HG02970 (cell line): ENCODE measurements at regions not wholly inside any gene's neighbourhood (a gene's known extent, or its start where the extent isn't known, plus 50 kb on each side); places are given as distances from the start of the nearest gene placed in this dataset.
A peak's percentile ranks its signal among the peaks of the same experiment; 100 is the strongest.

Experiments
- ATAC-seq: cut with Tn5 transposase; IDR thresholded peaks from one replicate; pipeline ENCODE4 v1.9.1; 2021; ENCODE audit warnings: mild to moderate bottlenecking, moderate library complexity, moderate number of reproducible peaks; ENCODE audit not compliant: unreplicated experiment, low FRiP score

DNA sequence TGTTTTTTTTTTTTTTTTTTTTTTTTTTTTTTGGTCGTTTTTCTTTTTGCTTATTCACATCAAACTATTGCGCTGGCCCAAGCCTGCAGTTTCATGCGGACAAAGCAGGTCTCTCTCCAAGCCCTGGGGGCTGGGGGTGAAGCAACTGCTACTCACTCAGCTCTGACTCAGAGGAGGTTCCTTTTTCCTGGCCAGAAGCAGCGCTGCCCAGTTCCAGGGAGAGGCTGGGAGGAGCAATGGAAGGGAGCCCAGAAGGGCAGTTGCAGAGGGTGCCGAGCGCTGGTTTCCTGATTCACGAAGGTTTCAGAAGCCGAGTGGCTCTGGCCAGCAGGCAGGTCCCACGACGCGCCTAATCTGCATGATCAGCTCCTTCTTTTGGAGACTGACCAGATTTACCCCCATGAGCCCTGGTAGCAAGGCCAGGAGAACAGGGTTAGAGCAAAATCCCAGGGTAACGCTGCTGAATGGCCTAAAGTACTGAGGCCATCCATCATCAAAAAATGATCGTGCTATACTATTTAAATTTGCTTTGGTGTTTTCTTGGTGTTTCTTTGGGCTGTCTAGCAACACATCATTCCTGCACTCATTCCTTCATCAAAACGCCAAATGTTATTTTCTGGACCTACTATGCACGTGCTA lies 144.7 kb upstream of the SOX9 start:
- no peak for ATAC-seq

DNA sequence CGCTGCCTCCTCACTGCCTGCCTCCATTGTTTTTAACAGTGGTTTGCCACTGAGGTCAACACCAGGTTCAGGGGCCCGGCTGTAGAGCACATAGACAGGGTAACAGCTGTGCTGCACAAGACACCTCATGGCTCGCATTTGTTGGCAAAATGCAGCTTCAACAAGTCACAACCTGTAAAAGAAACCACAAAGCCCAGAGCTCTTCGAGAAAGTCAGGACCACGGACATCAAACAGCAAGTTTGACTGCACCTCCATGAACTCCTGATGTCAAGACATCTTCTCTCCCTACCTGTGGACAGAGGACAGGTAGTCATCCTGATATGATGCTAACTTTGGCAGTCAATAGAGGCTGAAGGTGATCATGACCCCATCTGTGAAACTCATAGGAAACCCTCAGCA lies 142.4 kb upstream of the SOX9 start:
- no peak for ATAC-seq

DNA sequence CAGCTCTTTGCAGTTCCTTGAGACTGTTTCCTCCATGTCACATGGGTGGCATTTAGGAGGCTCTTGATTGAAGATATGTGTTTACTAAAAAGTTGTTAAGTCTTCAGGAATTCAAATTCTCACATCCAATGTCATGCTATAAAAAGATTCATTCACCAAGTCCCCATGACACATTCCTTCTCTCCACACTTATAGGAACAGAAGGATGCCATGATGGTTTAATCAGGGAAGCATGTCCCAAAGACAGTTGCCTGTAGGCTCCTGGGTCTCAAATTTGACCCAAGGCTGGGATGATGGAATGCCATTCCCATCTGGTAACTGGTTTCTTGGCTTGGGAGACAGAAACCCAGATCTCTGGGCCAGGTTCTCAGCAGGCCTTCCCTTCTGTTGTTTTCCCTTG lies 140.6 kb upstream of the SOX9 start:
- no peak for ATAC-seq

DNA sequence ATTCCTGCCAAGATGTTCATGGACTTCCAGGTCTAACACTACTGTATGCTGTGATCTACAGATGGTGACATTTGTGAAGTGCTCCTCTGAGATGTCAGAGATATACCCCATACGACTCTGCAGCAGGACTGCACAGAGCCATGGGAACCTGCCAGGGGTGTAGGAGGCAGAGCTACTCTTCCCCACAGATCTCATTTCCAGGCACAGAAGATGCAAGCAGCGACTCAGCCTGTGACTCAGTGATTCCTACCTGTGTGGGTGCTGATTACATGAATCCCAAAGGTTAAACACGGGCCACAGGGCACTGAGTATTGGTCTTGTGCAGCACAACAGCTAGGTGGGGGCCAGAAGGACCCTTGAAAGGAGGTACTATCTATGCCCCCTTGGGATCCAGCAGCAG lies 137.0 kb upstream of the SOX9 start:
- ATAC-seq: no peak

DNA sequence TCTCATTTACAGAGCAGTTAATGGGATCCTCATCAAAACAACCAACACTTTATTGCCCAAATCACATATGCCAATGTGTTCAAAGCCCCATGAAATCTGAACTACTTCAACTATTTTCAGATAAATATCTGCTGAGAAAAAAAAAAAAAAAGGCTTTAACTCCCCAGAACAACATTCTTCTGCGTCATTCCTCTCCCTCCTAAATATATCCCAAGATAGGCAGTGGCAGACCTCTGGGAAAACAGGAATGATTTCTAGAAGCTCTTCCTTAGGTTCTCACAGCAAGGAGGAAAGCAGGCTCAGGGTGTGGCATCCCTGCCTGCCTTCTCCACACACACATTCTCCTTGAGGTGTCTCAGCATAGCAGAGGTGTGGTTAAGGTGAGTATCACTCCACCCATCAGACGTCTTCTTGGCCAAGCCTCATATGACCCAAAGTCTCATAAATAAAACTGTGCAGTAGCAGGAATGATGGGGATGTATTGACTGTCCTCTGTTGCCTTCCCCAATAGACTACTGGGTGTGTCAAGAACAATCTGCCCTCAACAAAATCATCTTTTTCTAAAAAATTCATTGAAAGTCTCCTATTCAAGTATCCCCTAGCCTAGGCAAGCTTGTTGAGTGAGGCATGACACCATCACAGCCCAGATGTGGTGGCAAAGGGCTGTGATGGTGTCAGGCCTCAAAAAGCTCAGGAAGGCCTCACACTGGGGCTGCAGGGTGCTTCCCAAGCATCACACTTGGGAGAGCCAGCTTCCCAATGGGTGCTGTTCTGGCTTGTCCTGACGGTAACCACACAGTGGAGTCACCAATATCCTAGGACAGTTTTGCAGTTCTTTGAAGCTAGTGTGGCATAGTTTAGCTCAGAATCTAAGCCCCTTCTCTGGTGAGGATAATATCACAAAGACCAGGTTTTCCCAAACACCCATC lies 135.4 kb upstream of the SOX9 start:
- no peak for ATAC-seq

DNA sequence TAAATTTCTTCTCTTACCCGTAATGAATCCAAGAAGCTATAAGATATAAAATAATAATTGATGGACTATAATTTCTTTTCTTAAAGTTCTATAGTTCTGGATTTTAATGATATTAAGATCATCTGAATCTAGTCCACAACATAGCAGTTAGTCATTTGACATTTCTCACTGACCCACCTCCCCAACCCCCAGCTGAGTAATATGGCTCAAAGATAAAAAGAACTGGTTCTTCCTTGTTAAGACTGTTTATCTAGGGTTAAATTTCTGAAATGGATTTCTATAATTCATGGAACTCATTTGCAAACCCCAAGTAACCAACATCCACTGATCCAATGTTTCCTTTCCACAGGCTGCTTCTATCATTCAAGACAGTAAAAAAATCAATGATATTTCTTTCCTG lies 133.9 kb upstream of the SOX9 start:
- ATAC-seq: no peak

DNA sequence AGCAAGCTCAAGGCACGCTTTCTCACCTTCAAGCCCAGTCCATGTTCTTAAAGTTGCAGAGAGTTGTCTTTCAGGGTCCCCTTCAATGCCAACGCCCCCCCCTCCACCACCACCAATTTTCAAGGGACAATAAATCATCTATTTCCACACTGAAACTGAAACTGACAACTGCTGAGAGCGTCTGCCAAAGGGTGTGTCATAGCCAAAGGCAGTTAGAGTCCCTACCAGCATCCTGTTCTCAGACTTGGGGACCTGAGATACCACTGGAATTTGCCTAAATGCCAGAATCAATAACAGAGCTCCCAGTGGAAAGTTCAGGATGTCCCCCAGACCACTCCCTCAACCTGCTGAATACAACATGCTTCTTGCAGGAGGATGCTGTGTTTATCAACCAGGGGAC lies 133.2 kb upstream of the SOX9 start:
- ATAC-seq: no peak

DNA sequence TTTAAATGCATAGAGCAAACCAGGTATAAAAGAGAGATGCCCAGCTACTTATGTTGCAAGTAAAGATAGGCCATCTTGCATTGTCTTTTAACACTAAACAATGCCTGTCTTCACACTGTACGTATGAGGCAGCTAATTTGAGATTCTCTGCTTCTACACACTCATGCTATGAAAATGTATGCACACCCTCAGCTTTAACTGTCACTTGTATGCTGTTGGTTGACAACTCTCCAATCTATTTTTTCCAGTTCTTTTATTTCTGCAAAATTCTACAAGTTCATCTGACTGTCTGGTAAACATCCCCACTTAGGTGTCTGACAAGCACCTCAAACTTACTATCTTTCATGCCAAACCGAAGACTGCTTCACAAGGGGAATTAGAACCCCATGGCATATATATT lies 131.7 kb upstream of the SOX9 start:
- ATAC-seq: no peak

DNA sequence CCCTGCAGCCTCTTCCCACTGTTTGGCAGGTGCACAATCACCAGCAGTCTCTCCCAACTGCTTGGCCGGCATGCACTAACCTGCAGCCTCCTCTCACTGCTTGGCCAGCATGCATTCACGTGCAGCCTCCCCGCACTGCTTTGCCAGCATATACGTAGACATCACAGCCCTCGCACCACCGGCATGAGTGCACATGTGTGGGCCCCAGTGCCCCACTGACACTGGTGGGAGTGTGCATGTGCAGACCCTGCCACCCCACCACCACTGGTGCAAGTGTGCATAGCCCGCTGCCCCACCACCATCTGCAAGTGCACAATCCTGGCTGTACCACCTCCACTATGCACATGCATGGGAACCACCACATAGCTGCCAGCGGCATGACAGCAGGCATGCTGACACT lies 127.5 kb upstream of the SOX9 start:
- ATAC-seq: no peak

DNA sequence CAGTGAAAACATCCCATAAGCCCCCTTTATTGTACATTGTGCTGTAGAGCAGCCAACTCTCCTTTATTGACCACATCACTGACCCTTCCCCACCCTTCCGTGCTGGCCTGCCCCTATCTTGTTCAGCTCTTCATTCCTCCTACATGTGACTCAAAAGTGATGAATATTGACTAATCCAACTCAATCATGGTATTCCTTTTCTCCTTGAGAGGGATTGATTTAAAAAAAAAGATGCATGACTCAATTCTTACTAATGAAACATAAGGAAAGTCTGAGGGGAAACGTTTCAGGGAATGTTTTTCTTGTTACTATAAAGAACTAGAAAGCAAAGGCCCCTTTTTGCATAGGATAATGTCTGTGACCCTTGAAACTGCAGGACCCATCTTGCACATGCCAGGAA lies 125.2 kb upstream of the SOX9 start:
- no peak for ATAC-seq

DNA sequence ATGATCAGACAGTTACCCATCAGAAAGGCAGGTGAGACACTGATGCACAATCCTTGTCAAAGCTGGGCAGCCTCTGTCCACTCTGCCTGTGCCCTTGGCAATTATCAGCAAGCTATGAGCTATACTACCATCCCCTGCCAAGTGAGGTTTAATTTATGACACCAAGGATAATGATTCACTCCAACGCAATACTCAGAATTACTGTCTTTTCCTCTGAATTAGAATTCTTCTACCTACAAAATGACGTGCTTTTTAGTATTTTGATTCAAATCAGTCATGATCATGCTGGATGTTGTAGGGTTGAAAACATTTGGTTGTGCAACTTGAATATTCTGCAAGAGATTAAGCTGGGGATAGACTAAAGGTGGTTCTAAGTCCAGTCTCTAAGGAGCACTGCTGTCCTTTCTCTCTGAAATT lies 116.8 kb upstream of the SOX9 start:
- ATAC-seq: no peak

DNA sequence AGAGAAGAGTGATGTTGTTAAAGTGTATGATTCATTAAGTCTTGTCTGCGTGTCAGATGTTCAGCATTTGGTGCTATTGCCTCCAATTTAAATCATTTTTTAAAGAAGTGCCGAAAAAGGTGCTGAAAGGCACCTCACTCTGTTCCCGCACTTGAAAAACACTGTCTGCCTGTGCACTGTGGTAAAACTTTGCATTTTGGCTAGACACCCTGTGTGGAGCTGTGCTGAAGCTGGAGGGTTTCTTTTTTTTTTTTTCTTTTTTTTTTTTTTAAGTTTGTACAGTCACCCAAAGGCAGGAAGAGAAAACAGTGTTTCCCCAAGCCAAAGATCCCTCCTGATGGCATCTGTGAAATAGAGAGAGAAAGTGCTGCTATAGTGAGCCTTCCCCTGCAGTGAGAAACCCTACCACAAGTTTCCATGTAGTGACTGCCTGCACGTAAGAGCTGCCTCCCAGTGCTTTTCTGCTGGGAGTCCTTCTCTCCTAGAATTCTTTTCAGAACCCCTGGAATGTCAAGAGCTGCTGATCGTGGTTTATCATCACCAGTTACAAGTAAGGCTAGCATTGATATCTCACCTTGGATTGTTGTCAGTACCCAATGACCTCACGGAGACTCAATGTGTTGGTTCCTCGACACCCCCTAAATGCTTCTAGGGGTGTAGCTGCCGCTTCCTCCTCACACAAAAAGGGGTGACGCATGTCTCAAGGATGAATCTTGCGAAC lies 116.0 kb upstream of the SOX9 start:
- peak; percentile 23 for ATAC-seq

DNA sequence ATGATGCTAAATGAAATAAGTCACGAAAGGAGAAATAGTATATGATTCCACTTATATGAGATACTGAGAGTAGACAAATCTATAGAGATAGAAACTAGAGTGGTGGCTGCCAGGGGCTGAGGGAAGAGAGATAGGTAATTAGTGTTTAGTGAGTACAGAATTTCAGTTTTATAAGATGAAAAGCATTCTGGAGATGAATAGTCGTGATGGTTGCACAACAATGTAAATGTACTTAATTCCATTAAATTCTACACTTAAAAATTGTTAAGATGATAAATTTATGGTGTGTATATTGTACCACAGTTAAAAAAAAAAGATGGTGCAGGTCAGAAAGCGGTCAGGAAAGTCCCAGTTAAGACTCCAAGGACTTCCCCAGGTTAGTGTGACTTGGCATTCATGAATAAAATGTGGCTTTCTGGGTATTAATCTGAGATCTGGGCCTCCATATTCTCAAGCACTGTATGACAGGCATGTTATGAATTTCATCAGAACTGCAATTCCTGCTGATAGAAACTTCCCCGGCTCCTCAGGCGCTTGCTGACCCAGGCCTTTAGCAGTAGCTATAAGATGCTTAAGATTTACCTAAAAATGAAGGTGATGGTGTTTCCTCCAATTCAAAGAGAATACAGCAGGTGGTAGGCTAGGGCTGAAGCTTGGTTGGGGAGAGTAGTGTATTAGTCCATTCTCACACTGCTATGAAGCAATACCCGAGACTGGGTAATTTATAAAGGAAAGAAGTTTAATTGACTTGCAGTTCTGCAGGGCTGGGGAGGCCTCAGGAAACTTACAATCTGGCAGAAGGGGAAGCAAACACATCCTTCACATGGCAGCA lies 115.3 kb upstream of the SOX9 start:
- peak; percentile 56 for ATAC-seq

DNA sequence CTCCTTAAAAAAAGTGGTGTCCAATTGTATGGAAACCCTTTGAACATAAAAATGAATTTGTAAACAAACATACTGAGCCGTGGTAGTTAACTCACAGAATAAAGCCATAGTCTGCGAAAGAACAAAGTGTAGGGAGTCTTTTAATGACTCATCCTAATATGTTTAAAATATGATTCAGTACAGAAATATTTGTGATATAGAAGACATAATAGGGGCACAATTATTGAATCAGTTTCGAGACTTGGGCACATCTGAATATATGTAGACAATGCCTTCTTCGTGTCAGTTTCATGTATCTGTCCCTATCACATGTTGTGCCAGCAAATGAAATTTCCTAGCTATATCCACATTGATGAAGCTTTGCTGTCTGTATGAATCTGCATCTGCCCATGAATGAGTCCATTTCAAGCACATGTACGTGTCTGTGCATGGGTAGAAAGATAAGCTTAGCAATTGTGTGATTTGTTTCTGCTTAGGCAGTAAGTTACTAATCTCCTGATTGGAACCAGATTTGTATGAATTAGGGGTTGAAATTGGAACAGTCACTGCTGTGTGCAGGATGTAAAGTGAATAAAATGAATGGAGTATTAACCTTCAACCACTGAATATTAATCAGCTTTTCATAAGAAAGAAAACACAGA lies 112.5 kb upstream of the SOX9 start:
- no peak for ATAC-seq

DNA sequence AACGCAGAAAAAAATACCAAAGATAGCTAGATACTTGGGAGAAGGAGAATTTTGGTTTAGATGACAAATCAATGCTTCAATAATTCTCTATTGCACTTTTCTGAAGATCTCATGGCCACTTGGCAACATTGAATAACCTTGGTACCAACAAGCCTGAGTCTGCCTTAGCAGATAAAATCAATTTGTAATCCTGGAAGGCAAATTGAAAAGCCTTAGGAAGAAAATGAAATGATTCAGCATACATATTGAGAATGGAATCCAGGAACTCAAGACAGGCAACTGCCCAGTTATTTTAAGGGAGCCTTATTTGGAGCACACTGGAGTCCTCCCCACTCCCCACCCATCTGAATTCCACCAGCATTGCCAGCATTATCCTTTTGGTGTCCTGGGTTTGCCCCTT lies 109.3 kb upstream of the SOX9 start:
- ATAC-seq: no peak

DNA sequence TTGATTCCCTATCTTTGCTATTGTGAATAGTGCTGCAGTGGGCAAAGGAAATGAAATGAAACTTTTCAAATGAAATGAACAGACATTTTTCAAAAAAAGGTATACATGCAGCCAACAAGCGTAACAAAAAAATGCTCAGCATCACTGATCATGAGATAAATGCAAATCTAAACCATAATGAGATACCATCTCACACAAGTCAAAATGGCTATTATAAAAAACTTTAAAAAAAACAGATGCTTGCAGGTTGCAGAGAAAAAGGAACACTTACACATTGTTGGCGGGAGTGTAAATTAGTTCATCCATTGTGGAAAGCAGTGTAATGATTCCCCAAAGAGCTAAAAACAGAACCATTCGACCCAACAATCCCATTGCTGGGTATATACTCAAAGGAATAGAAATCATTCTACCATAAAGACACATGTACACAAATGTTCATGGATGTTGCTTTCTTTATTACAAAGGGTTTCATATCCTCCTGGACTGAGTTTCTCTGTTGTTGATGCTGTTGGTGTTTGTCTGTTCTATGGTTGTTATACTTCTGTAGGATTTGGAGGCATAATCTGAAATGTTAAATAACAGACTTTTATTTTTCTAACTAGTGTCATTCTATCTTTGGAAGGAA lies 99.3 kb upstream of the SOX9 start:
- no peak for ATAC-seq

DNA sequence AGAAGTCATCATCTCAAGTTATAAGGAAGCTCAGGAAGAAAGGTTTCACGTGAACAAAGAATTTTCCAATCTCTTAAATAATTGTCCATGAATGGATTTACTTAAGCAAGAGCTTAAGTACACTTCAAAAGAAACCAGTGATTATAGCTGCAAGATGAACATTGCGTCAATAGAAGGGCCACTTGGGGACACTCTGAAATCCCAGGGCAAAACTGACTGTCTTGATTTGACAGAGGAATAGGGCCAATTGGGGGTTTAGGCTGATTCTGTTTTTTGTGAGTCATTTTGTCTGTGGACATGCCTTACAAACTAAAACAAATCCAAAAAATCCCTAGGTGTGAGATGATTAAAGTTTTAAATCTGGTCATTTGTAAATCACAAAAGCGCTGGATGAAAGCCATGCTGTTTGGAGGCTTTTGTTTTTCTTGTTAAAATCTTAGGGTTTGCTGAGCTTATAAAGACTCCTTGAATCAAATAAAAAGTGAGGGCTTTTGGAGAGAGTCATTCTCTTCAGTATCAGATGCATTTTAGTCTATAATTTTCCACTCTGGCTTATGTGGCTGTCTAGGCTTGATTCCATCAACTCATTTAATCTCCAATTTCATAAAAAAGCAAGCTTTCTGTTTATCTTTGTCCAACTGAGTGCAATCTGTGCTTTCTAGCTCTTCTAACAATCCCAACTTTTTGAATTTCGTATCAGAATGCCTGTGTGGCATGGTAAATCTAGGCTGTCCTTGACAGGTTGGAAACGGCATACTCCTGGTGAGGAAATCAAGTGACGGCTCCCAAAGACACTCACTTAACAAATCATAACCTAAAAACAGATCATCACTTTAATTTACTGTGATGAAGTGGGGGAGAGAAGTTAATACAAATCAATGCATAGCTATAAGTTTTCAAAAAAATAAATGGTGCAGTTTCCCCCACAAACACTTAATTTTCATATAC lies 98.2 kb upstream of the SOX9 start:
- ATAC-seq: no peak

DNA sequence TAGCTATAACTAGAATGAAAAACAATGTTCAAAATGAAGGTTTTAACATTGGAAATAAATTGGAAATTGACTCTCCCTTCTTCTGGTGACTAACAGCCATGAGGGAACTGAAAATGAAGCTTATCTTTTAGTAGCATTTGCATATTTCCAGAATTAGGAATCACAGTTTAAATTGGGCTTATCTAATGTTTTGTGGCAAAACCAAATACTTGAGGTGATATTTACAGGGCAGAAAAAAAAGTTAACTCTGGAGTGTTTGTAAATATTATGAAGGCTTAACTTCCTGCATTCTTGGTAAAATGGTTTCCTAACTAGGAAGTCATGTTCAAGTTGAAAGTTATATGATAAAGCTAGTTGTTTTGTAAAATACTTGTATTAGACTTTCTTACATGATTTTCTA lies 96.4 kb upstream of the SOX9 start:
- no peak for ATAC-seq

DNA sequence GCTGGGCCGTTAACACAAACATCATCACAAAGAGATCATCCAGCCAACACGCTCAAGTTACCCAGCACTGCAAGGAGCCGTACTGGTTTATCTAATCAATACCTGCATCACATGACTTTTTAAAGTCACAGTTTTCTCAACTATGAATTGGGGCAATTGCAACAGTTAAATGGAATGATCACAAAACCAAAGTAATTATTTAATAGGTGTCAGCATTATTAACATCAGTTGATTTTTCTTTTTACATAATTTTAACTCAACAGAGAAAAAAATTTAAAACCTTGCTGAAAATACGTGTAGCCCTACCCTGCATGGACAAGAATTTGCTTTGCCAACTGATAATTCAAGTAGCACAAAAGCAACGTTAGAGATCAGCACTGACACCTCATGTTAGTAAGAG lies 95.7 kb upstream of the SOX9 start:
- no peak for ATAC-seq
